Cerebellar cortex (tissue), 1 donor: ENCODE measurements at regions not wholly inside any gene's neighbourhood (a gene's known extent, or its start where the extent isn't known, plus 50 kb on each side); places are given as distances from the start of the nearest gene placed in this dataset.

ENCODE experiments used
- DNase-seq: peaks from one replicate; pipeline ENCODE4 v3.0.0-alpha.2; 2015; ENCODE audit warnings: low spot score

GRCh38 chr2:78601113-78601512 lies 424.4 kb upstream of the REG3G start:
- DNase-seq: no peak

DNA sequence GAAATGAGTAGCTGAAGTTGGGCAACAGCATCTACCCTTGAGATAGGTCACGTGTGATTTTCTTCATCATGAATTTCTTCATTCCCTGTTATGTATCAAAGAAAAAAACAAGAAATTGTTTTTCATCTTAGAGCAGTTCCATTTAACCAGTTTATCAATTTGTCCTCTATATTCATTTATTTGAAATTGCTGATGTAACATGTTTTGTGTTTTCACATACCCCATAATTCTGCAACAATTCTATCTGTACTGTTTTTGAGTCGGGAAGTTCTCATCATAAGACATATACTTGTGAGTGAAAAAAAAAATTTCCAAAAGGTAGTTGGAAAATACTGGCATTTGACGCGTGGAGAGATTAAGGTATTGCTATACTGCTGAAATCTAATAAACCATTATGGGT lies 422.6 kb upstream of the REG3G start:
- DNase-seq: no peak

- DNase-seq: no peak
These were observed 418.6 kb upstream of the REG3G start for GRCh38 chr2:78606895-78607294.

DNA sequence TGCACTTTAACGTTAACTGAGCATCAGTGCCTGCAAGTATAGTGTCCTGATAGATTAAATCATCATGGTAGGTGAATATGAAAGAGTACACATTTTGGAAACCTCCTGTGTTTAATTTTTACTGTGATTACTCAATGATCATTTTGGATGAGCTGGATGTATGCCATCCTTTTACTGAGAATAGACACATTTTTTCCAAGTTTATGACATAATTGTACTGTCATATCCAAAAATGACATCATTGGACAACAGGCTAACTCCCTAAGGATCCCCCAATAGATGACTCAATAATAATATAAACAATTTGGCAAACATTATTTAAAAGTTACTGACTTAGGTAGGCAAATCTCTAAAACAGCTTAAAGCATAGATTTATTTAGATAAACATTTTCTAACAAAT lies 410.8 kb upstream of the REG3G start:
- DNase-seq: no peak

DNA sequence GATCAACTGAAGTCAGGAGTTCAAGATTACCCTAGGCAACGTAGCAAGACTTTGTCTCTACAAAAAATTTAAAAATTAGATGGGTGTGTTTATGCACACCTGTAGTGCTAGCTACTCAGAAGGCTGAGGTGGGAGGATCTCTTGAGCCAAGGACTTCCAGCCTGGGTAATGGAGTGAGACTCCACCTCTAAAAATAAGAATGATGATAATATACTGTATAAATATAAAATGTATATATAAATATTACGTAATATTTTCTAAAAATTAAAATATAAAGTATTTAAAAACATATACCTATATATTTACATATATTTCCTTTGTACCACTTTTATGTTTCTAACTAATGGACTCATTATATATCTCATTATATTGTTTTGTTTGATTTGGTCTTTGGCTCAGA lies 409.5 kb upstream of the REG3G start:
- DNase-seq: no peak

- DNase-seq: no peak
These were observed 391.1 kb upstream of the REG3G start for GRCh38 chr2:78634425-78634824.

DNA sequence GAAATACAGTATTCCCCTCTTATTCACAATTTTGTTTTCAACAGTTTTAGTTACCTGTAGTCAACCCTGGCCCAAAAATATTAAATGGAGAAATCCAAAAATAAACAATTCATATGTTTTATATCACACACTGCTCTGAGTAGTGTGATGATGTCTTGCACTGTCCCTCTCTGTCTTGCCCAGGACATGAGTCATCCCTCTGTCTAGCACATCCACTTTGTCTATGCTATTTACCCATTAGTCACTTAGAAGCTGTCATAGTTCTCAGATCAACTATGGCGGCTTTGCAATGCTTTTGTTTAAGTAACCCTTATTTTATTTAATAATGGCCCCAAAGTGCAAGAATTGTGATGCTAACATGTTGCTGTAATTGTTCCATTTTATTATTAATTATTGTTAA lies 380.6 kb upstream of the REG3G start:
- DNase-seq: no peak

DNA sequence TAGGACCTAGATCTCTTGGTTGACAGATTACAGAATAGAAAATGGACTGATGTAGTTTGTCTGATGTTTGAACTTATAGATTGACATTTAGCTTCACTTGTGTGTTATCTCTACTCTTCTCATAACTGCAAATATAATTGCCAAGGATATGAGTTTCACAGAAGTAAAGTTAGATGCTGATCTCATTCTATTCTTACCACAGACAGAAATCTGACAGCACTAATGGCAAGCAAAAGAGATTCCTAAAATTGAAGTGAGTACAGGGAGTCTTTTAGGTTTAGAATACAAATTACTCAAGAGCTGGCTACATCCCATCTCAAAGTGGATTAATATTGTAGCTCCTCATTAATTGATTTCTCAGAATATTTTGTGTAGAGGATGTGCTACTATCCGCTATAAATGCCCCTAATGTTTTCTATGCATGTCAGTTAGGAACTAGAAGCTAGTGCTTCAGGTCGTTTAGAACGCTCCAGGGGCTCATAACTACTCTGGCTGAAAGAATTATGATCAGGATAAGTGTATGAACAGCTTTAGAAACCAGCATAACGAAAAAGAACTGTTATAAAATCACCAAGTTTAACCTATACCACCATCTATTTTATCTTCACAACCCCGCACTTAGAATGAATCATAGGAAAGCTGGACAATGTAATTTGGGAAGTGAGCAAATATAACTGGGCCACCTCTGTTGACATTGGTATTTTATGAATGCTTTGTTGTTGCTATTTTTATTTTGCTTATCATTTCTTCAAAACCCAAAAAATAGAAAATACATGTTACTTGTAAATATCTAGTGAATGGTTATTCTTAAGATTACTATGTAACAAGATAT lies 378.8 kb upstream of the REG3G start:
- DNase-seq: no peak

- no peak for DNase-seq
These were observed 376.9 kb upstream of the REG3G start for GRCh38 chr2:78648558-78648957.

DNA sequence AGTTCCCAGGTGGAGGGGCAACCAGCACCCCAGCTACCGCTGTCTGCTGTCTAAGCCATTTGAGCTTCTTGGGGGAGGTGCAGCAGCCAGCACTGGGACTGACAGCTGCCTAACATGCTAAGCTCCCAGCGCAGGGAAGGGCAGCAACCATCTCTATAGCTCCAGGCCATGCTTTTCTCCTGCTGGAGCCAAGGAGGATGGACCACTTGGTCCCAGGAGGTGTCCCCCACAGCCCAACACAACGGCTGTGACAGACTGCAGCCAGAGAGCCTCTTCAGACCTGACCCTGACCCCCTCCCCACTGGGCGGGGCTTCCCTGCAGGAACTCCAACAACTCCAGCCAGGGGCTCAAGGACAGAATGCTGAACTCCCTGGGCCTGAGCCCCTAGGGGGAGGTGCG lies 370.6 kb upstream of the REG3G start:
- DNase-seq: no peak

GRCh38 chr2:78676921-78677696 lies 348.4 kb upstream of the REG3G start:
- no peak for DNase-seq

GRCh38 chr2:78677774-78678173 lies 347.7 kb upstream of the REG3G start:
- DNase-seq: no peak

- DNase-seq: no peak
These were observed 344.1 kb upstream of the REG3G start for GRCh38 chr2:78681386-78681785.

DNA sequence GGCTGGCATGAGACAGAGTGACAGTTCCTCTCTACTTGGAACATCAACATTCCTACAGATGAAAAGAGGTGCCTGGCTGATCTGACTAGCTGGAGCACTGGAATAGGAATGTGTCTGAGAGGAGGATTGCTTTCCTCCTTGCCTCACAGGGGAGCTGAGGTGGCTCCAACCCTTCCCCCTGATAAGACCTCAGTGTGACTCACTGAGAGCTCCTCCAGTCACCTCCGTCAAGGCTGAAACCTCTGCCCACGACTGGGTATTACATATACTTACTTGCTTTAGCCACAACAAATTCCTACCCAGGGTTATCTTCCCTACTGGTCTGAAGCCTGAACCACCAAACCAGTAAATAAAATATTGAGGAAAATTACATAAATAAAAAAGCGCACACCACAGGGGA lies 342.7 kb upstream of the REG3G start:
- DNase-seq: no peak

- DNase-seq: no peak
These were observed 338.8 kb upstream of the REG3G start for GRCh38 chr2:78686625-78687153.

- DNase-seq: no peak
These were observed 325.8 kb upstream of the REG3G start for GRCh38 chr2:78699696-78700095.

- DNase-seq: no peak
These were observed 324.0 kb upstream of the REG3G start for GRCh38 chr2:78701546-78701945.

- no peak for DNase-seq
These were observed 317.6 kb upstream of the REG3G start for GRCh38 chr2:78707776-78708386.

GRCh38 chr2:78710632-78711375 lies 314.7 kb upstream of the REG3G start:
- DNase-seq: no peak

DNA sequence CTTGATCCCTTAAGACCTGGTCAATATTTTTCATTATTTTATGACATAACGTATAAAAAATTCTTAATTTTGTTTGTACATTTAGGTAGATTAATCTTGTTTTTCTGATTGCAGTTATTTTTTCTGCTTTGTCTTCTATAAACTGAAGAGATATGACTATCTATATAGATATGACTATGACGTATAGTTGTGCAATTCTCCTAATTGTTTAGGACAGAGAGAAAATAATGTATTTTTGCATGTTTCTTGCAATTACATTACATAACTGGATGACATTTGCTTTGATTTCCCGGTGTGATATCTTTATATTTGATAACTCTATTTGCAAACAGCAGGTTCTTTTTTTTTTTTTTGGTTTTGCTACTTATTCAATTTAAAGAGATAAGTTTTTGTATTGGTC lies 310.2 kb upstream of the REG3G start:
- DNase-seq: no peak

GRCh38 chr2:78718024-78718423 lies 307.5 kb upstream of the REG3G start:
- DNase-seq: no peak

DNA sequence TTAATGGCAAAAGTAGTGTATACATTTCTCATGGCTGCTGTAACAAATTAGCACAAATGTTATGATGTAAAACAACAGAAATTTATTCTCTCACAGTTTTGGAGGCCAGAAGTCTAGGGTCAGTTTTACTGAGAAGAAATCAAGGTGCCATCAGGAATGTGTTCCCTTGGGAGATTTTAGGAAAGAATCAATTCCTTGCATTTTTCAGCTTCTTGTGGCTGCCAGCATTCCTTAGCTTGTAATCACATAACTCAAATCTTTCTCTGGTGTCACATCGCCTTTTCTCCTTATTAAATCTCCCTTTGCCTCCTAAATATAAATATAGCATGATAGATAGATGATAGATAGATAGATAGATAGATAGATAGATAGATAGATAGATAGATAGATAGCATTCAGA lies 307.0 kb upstream of the REG3G start:
- DNase-seq: no peak
